GM21723 (cell line): ENCODE measurements at regions not wholly inside any gene's neighbourhood (a gene's known extent, or its start where the extent isn't known, plus 50 kb on each side); places are given as distances from the start of the nearest gene placed in this dataset.

Experiments
- ATAC-seq: cut with Tn5 transposase; IDR thresholded peaks from one replicate; pipeline ENCODE4 v1.9.1; 2021; ENCODE audit warnings: mild to moderate bottlenecking, moderate library complexity; ENCODE audit not compliant: unreplicated experiment

DNA sequence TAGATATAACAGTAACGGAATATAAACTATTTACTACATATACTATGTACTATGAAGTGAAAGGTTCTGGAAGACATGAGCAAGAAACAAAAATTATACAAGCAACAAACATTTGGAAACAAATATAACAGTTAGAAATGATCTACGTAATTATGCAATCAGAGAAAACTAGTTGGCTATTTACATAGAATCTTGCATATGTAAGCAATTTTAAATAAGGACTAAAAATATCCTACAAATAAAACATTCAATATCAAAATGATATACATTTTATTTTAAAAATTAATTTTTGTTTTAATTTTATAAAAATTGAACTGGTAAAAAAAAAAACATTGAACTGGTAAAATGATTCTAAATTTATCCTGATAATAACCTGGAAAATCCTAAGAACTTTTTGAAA, 642.5 kb upstream of the PCDH10 start:
- ATAC-seq = no peak

GRCh38 chr4:132513491-132513890, 635.6 kb upstream of the PCDH10 start:
- ATAC-seq = no peak

DNA sequence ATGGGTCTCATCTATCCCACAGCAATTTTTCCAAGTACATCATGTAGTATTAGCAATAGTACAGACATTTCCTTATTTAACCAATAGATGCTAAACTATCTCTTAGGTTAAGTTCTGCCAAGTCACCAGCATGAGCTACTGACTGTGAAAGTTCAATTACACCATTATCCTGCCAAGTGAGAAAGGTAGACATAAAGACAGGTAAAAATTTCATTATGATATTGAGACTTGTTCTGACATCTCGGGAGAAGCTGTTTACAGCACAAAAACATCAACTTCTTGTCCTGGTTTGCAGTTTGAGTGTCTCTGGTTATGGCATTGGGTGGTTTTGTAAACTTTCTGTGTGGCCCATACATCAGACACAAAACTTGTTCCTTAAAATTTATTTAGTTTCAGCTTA, 622.4 kb upstream of the PCDH10 start:
- ATAC-seq = no peak

GRCh38 chr4:132527817-132528216, 621.3 kb upstream of the PCDH10 start:
- ATAC-seq = no peak

- no peak for ATAC-seq
Measured at GRCh38 chr4:132530861-132531260, 618.2 kb upstream of the PCDH10 start.

GRCh38 chr4:132540268-132540667, 608.8 kb upstream of the PCDH10 start:
- ATAC-seq = no peak

- no peak for ATAC-seq
Measured at GRCh38 chr4:132540797-132541196, 608.3 kb upstream of the PCDH10 start.

DNA sequence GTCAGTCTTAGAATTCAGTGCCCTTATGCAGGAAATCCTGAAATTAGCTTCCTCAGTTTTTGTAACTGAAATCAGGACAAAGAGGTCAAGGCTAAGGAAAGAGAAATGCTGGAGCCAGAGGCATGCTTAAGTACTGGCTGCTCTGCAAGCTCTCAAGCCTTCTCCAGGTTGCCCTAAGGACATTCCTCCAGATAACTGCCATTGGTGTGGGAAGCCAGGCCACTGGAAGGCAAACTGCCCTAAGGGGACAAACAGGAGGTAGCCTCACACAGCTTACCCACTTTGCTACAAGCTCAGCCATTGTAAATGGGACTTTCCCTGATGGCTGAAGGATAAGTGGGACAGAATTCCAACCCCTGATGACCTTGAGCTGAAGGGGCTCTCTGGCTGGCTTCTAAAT, 606.9 kb upstream of the PCDH10 start:
- no peak for ATAC-seq

DNA sequence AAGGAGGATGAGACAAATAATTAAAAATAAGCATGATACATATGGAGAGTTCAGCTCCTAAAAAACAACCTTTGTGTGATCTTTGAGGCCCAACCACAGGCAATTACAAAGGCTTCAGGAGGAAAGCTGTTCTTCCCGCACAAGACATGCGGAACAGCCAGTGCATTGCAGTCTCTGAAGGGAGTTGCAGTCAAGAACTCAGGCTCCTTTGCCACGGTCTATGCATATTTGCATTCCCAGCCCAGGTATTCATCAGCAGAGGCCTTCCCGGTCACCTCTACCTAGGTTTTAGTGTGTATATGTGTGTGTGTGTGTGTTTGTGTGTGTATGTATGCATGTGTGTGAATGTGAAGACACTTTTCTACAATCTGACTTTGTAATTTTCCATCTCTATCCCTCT, 600.6 kb upstream of the PCDH10 start:
- ATAC-seq = no peak

DNA sequence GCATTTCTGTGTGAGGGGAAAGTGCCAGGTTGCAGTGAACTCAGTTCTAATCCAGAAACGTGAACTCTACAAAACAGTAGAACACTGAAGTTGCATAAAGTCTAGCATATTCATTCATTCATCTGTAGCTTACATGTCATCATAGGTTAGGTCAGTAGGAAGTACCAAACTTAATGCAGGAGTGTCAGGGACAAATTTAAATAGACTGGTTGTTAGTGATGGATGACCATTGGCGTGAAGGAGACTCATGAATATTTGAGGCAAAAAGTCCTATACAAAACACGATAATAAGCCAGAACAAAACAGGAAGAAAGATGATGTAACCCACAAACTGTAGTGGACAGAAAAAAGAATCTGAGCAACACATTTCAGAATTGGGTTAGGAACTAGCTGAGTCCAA, 592.8 kb upstream of the PCDH10 start:
- ATAC-seq = no peak

- ATAC-seq = no peak
Measured at GRCh38 chr4:132557660-132558059, 591.4 kb upstream of the PCDH10 start.

DNA sequence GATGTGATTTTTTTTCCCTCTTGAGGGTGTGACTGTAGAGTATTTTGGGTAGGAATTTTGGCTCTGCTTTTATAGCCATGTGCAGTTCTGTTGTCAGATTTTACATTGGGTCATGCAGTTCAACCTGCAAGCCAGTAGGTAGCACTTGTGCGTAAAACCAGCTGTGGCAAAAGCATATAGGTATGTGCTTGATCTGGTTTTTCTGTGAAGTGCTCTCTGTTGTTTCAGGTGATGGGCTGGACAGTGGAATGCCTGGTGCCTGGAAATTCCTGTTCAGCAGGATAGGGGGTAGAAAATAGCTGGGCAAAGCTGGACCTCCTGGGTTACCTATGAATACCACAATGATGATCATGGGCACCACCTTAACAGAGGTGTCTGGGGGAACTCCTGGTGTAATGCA, 584.2 kb upstream of the PCDH10 start:
- no peak for ATAC-seq

DNA sequence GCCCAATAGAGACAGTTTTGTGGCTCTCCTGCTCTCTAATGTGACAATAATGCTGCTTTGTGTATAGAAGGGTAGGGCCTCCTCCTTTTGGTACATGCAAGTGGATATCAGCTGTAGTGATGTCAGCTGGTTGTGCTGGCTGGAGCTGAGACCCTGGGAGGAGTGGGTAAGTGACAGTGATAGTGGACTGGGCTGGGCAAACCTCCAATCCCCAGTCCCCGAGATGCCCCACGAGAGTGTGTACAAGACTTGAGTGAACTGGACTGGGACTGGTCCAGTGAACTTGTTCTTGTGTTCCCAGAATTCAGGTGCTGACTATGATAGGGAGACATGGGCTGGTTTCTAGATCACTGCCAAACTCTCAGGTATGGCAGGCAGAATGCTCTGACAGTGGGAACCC, 583.6 kb upstream of the PCDH10 start:
- ATAC-seq = no peak

- ATAC-seq = no peak
Measured at GRCh38 chr4:132572210-132572609, 576.9 kb upstream of the PCDH10 start.

DNA sequence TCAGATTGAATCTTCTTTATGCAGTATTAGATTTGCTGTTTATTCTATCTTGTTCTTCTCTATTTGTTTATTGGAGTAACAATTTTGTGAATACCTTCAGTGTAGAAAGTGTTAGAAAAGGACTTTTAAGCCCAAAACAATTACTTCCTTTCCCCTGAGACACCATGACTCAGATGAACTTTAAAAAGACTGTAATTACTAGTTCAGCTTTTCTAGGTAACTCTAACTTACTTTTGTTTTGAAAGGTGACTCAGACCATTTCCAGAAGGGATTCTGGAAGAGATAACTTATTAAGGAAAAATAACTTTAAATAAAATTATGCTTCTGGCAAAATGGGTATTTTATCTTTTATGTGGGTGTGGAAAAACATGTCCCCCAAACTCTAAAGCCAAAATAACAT, 561.5 kb upstream of the PCDH10 start:
- ATAC-seq = no peak

DNA sequence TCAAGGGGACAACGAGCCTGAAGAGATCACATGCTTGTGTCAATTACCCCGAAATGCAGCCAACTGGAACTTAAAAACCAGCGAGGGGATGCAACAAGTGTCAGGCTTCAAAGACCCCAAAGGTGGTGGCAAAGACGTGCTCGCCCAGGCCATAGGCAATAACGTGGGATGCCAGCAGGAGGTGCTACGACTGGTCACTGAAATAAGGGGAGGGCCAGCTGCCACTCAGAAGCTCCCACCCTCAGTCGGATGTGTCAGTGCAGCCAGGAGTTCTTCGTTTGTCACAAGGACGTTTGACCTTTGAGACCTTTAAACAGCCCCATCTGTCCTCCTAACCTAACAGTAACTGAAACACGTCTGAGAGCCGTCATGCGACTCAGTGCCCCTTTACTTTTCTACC, 556.8 kb upstream of the PCDH10 start:
- ATAC-seq = no peak

GRCh38 chr4:132592850-132593249, 556.2 kb upstream of the PCDH10 start:
- no peak for ATAC-seq

DNA sequence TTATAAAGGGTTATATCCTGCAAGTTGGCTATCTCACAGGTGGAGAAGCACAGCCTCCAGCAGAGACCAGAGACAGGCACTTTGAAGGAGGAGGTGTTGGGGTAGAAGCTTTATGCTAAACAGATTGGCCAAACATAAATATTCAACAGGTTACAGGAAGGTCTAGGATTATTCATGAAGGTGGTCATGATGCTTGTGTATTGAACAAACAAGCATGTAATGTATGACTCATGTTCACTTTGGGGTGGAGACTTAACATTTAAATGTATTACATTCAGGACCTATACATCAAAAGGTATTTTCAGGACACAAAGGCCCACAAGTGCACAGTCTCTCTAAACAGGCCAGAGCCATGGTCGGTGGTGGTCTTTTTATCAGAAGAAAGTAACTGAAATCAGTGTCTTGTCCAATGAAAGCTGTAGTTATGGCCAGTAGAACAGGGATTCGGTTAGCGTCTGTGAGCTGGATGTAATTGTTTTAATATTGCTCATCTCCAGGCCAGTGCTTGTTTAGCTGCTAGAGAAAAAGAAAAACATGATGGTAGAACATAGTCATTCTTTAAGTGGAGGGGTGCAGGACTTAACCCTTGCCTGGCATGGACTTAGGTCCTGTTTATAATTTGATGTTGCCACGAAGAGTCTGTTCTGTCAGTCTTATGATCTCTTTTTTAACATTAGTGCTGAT, 555.2 kb upstream of the PCDH10 start:
- no peak for ATAC-seq

DNA sequence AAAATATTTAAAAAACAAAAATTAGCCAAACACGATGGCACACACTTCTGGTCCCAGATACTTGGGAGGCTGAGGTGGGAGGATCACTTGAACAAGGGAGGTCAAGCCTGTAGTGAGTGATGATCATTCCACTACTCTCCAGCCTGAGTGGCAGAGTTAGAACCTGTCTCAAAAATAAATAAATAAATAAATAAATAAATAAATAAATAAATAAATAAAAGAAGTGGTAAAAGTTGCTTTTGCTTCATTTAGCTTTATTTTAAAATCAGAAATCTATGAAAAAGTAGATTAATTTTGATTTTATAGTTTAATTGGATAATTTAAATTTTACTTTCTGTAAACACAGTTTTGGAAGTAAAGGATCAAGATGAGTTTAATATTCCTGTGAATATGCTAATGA, 552.9 kb upstream of the PCDH10 start:
- ATAC-seq = no peak

- ATAC-seq = no peak
Measured at GRCh38 chr4:132605551-132605950, 543.5 kb upstream of the PCDH10 start.

DNA sequence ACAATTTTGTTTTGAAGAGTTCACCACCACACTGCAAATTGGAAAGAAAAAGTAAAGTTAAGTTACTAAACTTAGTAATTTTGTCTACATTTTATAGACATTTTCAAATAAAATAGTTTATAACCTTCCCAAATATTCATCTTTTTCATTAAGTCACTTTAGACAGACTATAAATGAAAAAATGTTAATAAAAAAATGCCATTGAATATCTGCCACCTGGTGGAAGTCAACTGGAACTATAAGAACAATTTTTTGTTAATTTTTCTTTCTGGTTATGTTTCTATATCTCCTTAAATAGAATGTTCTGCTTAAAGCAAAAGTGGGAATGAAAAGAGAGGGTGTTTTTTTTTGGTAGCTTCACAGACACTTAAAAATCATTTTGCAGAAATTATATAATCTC, 534.4 kb upstream of the PCDH10 start:
- no peak for ATAC-seq

DNA sequence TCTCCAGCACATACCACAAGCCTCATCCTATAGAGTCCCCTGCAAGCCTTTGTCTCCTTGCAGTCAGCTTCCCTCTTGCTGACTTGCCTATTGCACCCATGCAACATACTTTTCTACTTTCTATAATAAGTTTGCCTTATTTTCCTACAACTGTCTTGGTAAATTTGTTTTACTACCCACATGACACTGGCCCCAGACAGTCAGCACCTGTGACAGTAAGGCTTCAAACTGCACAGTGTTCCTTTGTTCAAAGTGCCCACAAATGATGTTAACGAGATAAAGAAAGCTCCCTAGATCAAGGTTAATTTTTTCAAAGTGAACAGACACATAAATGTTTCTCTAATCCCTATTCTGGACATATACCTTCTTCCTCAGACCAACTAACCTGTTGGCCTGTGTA, 529.1 kb upstream of the PCDH10 start:
- ATAC-seq = no peak

DNA sequence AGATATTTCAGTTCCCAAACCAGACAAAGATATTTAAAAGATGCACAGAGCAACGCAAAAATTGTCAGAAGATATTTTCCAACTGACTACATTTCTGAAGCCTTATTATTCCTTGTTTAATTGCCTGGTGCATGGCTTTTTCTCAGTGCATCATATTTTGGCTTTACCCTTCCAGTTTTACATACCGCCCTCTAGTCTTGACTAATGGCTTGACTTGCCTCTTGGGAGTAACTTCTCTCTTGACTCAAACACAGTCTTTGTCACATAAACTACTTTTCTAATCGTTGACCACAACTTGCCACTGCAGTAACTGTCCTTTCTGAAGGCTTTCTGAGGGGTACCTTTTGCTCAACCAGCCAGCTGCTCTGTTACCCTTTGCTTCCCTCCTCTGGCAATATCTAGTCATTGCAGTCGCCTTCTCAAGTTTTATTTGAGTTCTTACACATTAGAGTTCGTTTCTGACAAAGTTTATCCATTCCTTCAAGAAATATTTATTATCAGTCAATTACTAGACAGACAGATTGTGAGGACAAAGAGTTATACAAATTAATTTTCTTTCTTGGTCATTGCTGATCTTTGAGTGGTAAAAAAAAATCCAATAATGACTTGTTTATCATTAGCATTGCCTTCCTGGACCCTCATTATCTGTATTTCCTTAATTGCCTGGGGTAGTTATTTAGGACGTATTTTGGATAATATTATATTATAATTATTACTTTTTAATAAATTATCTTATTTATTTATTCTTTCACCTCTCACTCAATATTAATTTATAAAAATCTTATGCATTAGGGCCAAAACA, 506.9 kb upstream of the PCDH10 start:
- peak; percentile 58 for ATAC-seq
